Tibial nerve (tissue), 3 donors: ENCODE measurements at regions not wholly inside any gene's neighbourhood (a gene's known extent, or its start where the extent isn't known, plus 50 kb on each side); places are given as distances from the start of the nearest gene placed in this dataset.

Experiments
- POLR2A ChIP-seq, 2 donors: fragments of 450-650 bp; IDR thresholded peaks; one replicate each; pipeline ENCODE4 v1.6.1; 2017; ENCODE audit warnings: antibody characterized with exemption in 2 of 2, mild to moderate bottlenecking in 2 of 2, moderate library complexity in 2 of 2
- TF ChIP-seq, protein P1 (sequence below), 5 experiments: fragments of 200-600 bp in 3 of 5; fragments of 450-650 bp in 2 of 5; sonication (generic) in 3 of 5; IDR thresholded peaks; one replicate each; pipeline ENCODE4 v1.5.1; 2016 to 2019; ENCODE audit warnings: antibody characterized with exemption in 5 of 5, mild to moderate bottlenecking in 3 of 5, moderate library complexity in 2 of 5

DNA sequence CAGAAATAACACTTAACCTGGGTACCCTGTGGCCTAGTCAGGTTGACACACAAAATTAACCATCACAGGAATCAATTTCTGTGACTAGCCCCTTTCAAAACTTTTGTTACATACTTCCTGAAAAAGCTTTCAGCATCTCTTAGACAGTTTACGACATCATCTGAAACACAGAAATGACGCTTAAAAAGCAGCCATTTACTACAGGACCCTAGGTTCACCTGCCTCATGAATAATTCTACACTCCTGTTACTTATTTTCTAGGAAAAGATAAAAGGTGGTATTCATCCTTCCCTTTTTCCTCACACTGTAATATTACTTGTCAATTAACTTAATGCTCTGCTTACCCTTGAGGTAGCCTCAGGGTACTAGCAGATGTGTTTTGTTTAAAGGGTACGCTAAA lies 388.4 kb downstream of the IRS1 start:
- TF ChIP-seq, protein P1, sequence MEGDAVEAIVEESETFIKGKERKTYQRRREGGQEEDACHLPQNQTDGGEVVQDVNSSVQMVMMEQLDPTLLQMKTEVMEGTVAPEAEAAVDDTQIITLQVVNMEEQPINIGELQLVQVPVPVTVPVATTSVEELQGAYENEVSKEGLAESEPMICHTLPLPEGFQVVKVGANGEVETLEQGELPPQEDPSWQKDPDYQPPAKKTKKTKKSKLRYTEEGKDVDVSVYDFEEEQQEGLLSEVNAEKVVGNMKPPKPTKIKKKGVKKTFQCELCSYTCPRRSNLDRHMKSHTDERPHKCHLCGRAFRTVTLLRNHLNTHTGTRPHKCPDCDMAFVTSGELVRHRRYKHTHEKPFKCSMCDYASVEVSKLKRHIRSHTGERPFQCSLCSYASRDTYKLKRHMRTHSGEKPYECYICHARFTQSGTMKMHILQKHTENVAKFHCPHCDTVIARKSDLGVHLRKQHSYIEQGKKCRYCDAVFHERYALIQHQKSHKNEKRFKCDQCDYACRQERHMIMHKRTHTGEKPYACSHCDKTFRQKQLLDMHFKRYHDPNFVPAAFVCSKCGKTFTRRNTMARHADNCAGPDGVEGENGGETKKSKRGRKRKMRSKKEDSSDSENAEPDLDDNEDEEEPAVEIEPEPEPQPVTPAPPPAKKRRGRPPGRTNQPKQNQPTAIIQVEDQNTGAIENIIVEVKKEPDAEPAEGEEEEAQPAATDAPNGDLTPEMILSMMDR (IDR thresholded peaks at IDR 0.05), result no peak
- TF ChIP-seq POLR2A (IDR thresholded peaks at IDR 0.05), result no peak
